ENCODE measurements at regions not wholly inside any gene's neighbourhood (a gene's known extent, or its start where the extent isn't known, plus 50 kb on each side); places are given as distances from the start of the nearest gene placed in this dataset.

DNA sequence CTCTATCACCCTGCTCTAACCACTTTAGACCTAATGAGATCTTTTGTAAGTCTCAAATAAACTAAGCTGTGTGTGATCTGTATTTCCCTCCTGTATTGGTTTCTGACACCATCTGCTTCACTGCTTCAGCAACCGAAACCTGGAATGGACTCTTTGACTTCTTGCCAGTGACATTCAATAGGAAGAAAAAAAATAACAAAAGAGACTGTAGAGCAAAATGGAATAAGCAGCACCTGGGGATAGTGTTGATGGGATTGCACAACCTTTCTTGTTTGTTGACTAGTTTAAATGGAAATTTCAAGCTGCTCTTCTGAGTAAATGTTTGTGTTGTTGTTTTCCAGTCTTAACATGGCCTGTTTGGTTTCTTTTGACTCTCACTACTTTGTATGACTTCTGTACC, 888.6 kb upstream of the SEL1L start:
- TF ChIP-seq MYC (IDR thresholded peaks at IDR 0.05; ENCODE audit: low read depth, low read length), result no peak
- TF ChIP-seq POLR2A (IDR thresholded peaks at IDR 0.05; ENCODE audit: extremely low read depth, insufficient read length), result no peak
- TF ChIP-seq, protein P1, sequence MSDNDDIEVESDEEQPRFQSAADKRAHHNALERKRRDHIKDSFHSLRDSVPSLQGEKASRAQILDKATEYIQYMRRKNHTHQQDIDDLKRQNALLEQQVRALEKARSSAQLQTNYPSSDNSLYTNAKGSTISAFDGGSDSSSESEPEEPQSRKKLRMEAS (IDR thresholded peaks at IDR 0.05; ENCODE audit: low read depth, low read length), result no peak
- TF ChIP-seq, protein P2, sequence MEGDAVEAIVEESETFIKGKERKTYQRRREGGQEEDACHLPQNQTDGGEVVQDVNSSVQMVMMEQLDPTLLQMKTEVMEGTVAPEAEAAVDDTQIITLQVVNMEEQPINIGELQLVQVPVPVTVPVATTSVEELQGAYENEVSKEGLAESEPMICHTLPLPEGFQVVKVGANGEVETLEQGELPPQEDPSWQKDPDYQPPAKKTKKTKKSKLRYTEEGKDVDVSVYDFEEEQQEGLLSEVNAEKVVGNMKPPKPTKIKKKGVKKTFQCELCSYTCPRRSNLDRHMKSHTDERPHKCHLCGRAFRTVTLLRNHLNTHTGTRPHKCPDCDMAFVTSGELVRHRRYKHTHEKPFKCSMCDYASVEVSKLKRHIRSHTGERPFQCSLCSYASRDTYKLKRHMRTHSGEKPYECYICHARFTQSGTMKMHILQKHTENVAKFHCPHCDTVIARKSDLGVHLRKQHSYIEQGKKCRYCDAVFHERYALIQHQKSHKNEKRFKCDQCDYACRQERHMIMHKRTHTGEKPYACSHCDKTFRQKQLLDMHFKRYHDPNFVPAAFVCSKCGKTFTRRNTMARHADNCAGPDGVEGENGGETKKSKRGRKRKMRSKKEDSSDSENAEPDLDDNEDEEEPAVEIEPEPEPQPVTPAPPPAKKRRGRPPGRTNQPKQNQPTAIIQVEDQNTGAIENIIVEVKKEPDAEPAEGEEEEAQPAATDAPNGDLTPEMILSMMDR (IDR thresholded peaks at IDR 0.05; ENCODE audit: low read depth, low read length), result no peak
- H3K4me3 ChIP-seq (ENCODE audit: low read depth, low read length), result no peak overlapping the region
- DNase-seq (ENCODE audit: low read depth), result no peak

DNA sequence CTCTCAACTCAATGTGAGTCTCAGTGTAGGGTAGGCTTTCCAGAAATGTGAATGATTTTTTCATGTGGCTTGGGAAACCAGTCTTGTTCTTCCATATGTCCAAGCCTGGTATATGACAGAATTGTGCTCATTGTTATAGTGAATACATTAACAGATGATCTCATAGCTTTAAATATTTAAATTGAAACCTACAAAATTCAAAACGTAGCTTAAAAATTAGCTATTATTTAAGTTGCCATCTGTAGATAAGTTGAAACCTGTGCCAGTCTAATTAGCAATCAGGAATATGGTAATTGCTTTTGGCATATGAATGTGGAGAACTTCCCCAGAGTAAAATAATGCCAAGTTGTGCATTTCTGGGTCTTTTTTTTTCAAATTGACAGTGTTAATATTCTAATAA, 891.6 kb upstream of the SEL1L start:
- TF ChIP-seq POLR2A (IDR thresholded peaks at IDR 0.05; ENCODE audit: extremely low read depth, insufficient read length) (no peak), MYC (IDR thresholded peaks at IDR 0.05; ENCODE audit: low read depth, low read length) (no peak)
- TF ChIP-seq, protein P1 (IDR thresholded peaks at IDR 0.05; ENCODE audit: low read depth, low read length), result no peak
- TF ChIP-seq, protein P2 (IDR thresholded peaks at IDR 0.05; ENCODE audit: low read depth, low read length), result no peak
- no peak overlapping the region for H3K4me3 ChIP-seq (ENCODE audit: low read depth, low read length)
- DNase-seq (ENCODE audit: low read depth), result no peak

DNA sequence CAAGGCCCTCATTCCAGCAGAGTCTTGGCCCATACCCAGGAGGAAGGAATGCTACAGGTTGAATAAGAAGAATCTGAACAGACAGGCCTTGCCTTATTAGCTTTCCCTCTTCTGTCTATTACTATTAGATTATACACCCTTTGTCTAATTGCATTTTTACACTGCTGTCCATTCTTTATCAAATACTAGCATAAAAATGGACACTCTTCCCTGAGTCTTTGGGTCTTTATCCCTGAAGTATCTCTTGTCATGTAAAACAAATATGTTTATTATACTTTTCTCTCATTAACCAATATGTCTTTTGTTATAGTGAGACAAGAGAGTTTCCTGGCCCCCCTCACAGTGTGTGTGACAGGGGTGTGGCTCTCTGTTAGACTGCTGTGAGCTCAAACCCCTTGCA, 897.4 kb upstream of the SEL1L start:
- TF ChIP-seq MYC (IDR thresholded peaks at IDR 0.05; ENCODE audit: low read depth, low read length), result no peak
- TF ChIP-seq, protein P1 (IDR thresholded peaks at IDR 0.05; ENCODE audit: low read depth, low read length), result no peak
- no peak for DNase-seq (ENCODE audit: low read depth)
- no peak overlapping the region for H3K4me3 ChIP-seq (ENCODE audit: low read depth, low read length)

DNA sequence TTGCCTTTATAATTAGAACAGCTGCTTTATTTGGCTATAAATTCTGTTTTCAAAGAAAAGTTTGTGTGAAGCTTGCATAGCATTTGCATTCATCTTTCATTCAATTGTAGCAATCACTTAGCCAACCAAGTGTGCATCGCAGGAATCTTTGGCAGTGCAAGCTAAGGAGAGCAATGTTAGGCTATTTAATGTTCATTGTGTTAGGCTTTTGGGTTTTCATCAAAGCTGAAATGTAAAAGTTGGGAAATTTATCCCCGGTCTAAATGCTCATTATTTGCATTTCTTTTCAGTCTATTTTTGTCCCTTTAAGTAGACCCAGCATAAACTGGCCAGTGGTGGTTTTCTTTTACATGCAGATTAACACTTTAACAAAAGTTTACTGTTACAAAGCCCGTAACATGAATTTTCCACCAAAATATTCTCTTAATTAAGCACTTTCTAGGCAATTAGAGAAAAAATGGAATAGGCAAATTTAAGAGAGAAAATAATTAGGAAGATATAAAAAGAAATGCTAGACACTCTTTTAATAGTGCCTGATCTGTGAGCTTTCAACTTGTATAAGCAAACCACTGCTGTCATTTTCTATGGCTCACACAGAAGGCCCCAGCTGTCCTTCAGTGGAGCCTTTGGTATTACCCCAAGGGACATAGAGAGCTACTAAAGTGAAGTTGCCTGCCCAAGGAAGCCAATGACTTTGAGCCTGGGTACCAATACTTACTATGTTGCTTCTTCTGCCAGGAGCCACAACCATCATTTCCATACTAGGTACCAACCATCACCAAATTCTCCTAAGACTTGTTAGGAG, 898.9 kb upstream of the SEL1L start:
- no peak for DNase-seq (ENCODE audit: low read depth)
- TF ChIP-seq, protein P2 (IDR thresholded peaks at IDR 0.05; ENCODE audit: low read depth, low read length), result no peak
- H3K4me3 ChIP-seq (ENCODE audit: low read depth, low read length), result no peak overlapping the region

DNA sequence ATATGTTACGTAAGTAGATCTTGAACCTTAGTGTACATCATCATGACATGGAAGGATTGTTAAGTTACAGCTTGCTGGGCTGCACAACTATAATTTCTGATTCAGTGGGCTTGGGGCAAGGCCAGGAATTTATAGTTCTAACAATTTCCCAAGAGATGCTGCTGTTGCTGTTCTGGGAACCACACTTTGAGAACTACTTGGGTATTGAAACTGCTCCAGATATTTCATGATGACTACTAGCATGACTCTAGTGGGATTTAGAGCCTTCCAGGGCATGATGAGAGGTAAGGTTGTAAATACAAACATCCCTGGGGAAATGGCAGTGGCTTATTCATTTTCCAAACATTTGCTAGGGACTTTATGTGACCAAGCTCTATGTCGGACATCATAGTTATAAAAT, 904.8 kb upstream of the SEL1L start:
- no peak for DNase-seq (ENCODE audit: low read depth)

DNA sequence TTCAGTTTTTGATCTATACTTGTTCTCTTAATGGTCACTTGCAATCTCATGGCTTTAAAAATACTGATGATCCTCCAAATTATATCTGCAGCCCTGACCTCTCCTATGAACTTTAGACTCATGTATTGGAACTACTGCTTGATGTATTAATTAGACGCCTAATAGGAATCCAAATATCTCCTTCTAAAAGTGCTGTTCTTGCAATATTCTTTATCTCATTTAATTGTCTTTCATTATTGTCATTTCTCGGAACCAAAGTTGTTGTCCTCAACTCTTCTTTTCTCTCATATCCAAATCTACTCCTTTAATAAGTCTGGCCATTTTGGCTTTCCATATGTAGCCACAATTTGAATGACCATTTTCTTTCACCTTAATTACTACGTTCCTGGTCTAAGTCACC, 907.6 kb upstream of the SEL1L start:
- DNase-seq (ENCODE audit: low read depth), result no peak
- H3K4me3 ChIP-seq (ENCODE audit: low read depth, low read length), result no peak overlapping the region

More for the DNA sequence above, 904.8 kb upstream of the SEL1L start:
- H3K4me3 ChIP-seq (ENCODE audit: low read depth, low read length), result no peak overlapping the region
- TF ChIP-seq MYC (IDR thresholded peaks at IDR 0.05; ENCODE audit: low read depth, low read length), result no peak

More for the DNA sequence above, 907.6 kb upstream of the SEL1L start:
- no peak for TF ChIP-seq MYC (IDR thresholded peaks at IDR 0.05; ENCODE audit: low read depth, low read length)
- TF ChIP-seq, protein P2 (IDR thresholded peaks at IDR 0.05; ENCODE audit: low read depth, low read length), result no peak
- TF ChIP-seq, protein P1 (IDR thresholded peaks at IDR 0.05; ENCODE audit: low read depth, low read length), result no peak
- TF ChIP-seq POLR2A (IDR thresholded peaks at IDR 0.05; ENCODE audit: extremely low read depth, insufficient read length), result no peak

Data from NB4 (cell line).